ENCODE measurements at regions not wholly inside any gene's neighbourhood (a gene's known extent, or its start where the extent isn't known, plus 50 kb on each side); places are given as distances from the start of the nearest gene placed in this dataset.

GRCh38 chr2:76314271-76315020 lies 603.7 kb upstream of the GCFC2 start:
- no peak for DNase-seq

GRCh38 chr2:76312236-76312635 lies 601.5 kb upstream of the GCFC2 start:
- DNase-seq = no peak

GRCh38 chr2:76311728-76312127 lies 601.0 kb upstream of the GCFC2 start:
- no peak for DNase-seq

GRCh38 chr2:76310894-76311633 lies 600.3 kb upstream of the GCFC2 start:
- no peak for DNase-seq

GRCh38 chr2:76307495-76307894 lies 596.8 kb upstream of the GCFC2 start:
- no peak for DNase-seq

- no peak for DNase-seq
These were observed 587.3 kb upstream of the GCFC2 start for GRCh38 chr2:76298041-76298440.

- no peak for DNase-seq
These were observed 585.7 kb upstream of the GCFC2 start for GRCh38 chr2:76296438-76296837.

- DNase-seq = no peak
These were observed 585.0 kb upstream of the GCFC2 start for GRCh38 chr2:76295762-76296161.

GRCh38 chr2:76288598-76288997 lies 577.9 kb upstream of the GCFC2 start:
- DNase-seq = no peak

GRCh38 chr2:76288146-76288545 lies 577.4 kb upstream of the GCFC2 start:
- DNase-seq = no peak

GRCh38 chr2:76283350-76283749 lies 572.6 kb upstream of the GCFC2 start:
- DNase-seq = no peak

- DNase-seq = no peak
These were observed 570.6 kb upstream of the GCFC2 start for GRCh38 chr2:76281156-76281841.

- DNase-seq = no peak
These were observed 570.0 kb upstream of the GCFC2 start for GRCh38 chr2:76280686-76281085.

- DNase-seq = no peak
These were observed 568.4 kb upstream of the GCFC2 start for GRCh38 chr2:76279142-76279541.

GRCh38 chr2:76275788-76276187 lies 565.1 kb upstream of the GCFC2 start:
- DNase-seq = no peak

GRCh38 chr2:76274676-76275075 lies 564.0 kb upstream of the GCFC2 start:
- DNase-seq = no peak

GRCh38 chr2:76274160-76274559 lies 563.4 kb upstream of the GCFC2 start:
- DNase-seq = no peak

- DNase-seq = no peak
These were observed 559.5 kb upstream of the GCFC2 start for GRCh38 chr2:76270096-76270710.

GRCh38 chr2:76268902-76269620 lies 558.3 kb upstream of the GCFC2 start:
- DNase-seq = no peak

- DNase-seq = no peak
These were observed 557.8 kb upstream of the GCFC2 start for GRCh38 chr2:76268484-76268883.

- DNase-seq = no peak
These were observed 547.1 kb upstream of the GCFC2 start for GRCh38 chr2:76257802-76258201.

- no peak for DNase-seq
These were observed 545.9 kb upstream of the GCFC2 start for GRCh38 chr2:76256458-76257088.
